Neuronal stem cell (in vitro differentiated cells): ENCODE measurements at regions not wholly inside any gene's neighbourhood (a gene's known extent, or its start where the extent isn't known, plus 50 kb on each side); places are given as distances from the start of the nearest gene placed in this dataset.

ENCODE experiments used
- DNase-seq: peaks from one replicate; pipeline ENCODE4 v3.0.0-alpha.2; 2013; ENCODE audit warnings: low spot score
- H2AFZ ChIP-seq: one replicate; pipeline ENCODE4 v1.6.1; 2013; ENCODE audit warnings: mild to moderate bottlenecking, low read length, inconsistent platforms
- H2AK5ac ChIP-seq: 2 replicates; pipeline ENCODE4 v1.6.1; 2013; ENCODE audit warnings: low read depth, mild to moderate bottlenecking, inconsistent platforms, low read length, moderate library complexity, mixed read lengths
- H2BK120ac ChIP-seq: 2 replicates; pipeline ENCODE4 v1.6.1; 2013; ENCODE audit warnings: low read depth, mild to moderate bottlenecking, inconsistent platforms, low read length, moderate library complexity, mixed read lengths
- H2BK12ac ChIP-seq: one replicate; pipeline ENCODE4 v1.6.1; 2013; ENCODE audit warnings: low read length, inconsistent platforms
- H2BK15ac ChIP-seq: 2 replicates; pipeline ENCODE4 v1.6.1; 2013; ENCODE audit warnings: mild to moderate bottlenecking, low read length, inconsistent platforms, mixed read lengths
- H2BK5ac ChIP-seq: one replicate; pipeline ENCODE4 v1.6.1; 2013; ENCODE audit warnings: inconsistent platforms, mild to moderate bottlenecking, low read length, moderate library complexity
- H3K14ac ChIP-seq: one replicate; pipeline ENCODE4 v1.6.1; 2013; ENCODE audit warnings: low read length, inconsistent platforms
- H3K18ac ChIP-seq: 2 replicates; pipeline ENCODE4 v1.6.1; 2013; ENCODE audit warnings: low read length, inconsistent platforms
- H3K23ac ChIP-seq: 2 replicates; pipeline ENCODE4 v1.6.1; 2013; ENCODE audit warnings: low read depth, mild to moderate bottlenecking, mixed read lengths, low read length, inconsistent platforms; ENCODE audit not compliant: poor library complexity
- H3K27ac ChIP-seq: replicated peaks from 3 replicates; pipeline ENCODE4 v1.5.1; 2013; ENCODE audit warnings: low read length, inconsistent platforms
- H3K27me3 ChIP-seq, 3 experiments: 2 replicates each; pipeline ENCODE4 v1.6.1; 2013; ENCODE audit warnings: low read length in 3 of 3, mild to moderate bottlenecking in 2 of 3, inconsistent platforms in 1 of 3, low read depth in 1 of 3, mixed read lengths in 1 of 3, moderate library complexity in 1 of 3; ENCODE audit not compliant: control insufficient read depth in 3 of 3, insufficient read depth in 3 of 3
- H3K36me3 ChIP-seq, 2 donors: replicated peaks in 1 of 2; 2 replicates each; pipeline ENCODE4 v1.6.1; 2013; ENCODE audit warnings: low read length in 2 of 2; ENCODE audit not compliant: control insufficient read depth in 2 of 2, insufficient read depth in 2 of 2
- H3K4ac ChIP-seq: 2 replicates; pipeline ENCODE4 v1.6.1; 2013; ENCODE audit warnings: inconsistent platforms, mild to moderate bottlenecking, low read length, moderate library complexity
- H3K4me1 ChIP-seq, 2 donors: 1 replicate in 1 of 2; 2 replicates in 1 of 2; pipeline ENCODE4 v1.6.1; 2013; ENCODE audit warnings: low read length in 2 of 2, low read depth in 1 of 2; ENCODE audit not compliant: control insufficient read depth in 2 of 2, insufficient read depth in 1 of 2
- H3K4me2 ChIP-seq: one replicate; pipeline ENCODE4 v1.6.1; 2013; ENCODE audit warnings: mild to moderate bottlenecking, low read length, inconsistent platforms; ENCODE audit not compliant: insufficient read depth, poor library complexity, severe bottlenecking
- H3K4me3 ChIP-seq, 2 donors: 2 replicates each; pipeline ENCODE4 v1.5.1; 2013; ENCODE audit warnings: low read length in 2 of 2, mild to moderate bottlenecking in 2 of 2, inconsistent platforms in 1 of 2, moderate library complexity in 1 of 2
- H3K79me1 ChIP-seq: one replicate; pipeline ENCODE4 v1.6.1; 2013; ENCODE audit warnings: low read depth, mild to moderate bottlenecking, inconsistent platforms, low read length, moderate library complexity
- H3K9ac ChIP-seq: one replicate; pipeline ENCODE4 v1.6.1; 2013; ENCODE audit warnings: mild to moderate bottlenecking, low read depth, low read length, inconsistent platforms; ENCODE audit not compliant: poor library complexity
- H3K9me3 ChIP-seq, 2 donors: replicated peaks in 1 of 2; 2 replicates each; pipeline versions ENCODE3 to v1.6.1; 2013; ENCODE audit warnings: low read length in 2 of 2, mild to moderate bottlenecking in 2 of 2, inconsistent platforms in 1 of 2, low read depth in 1 of 2, mixed read lengths in 1 of 2, moderate library complexity in 1 of 2; ENCODE audit not compliant: control insufficient read depth in 2 of 2, insufficient read depth in 1 of 2
- H4K8ac ChIP-seq: one replicate; pipeline ENCODE4 v1.6.1; 2013; ENCODE audit warnings: low read depth, mild to moderate bottlenecking, inconsistent platforms, low read length, moderate library complexity
- H4K91ac ChIP-seq: one replicate; pipeline ENCODE4 v1.6.1; 2013; ENCODE audit warnings: low read length, low read depth, mild to moderate bottlenecking, inconsistent platforms; ENCODE audit not compliant: poor library complexity
- WGBS, 2 donors: extraction: QIAGEN DNeasy Blood & Tissue Kit; methylation state at CpG; one replicate each; pipeline ENCODE4 v1.1.7; 2013; ENCODE audit warnings: missing lambda C conversion rate in 2 of 2, mixed read lengths in 1 of 2; ENCODE audit not compliant: insufficient read length in 2 of 2, insufficient replicate concordance in 1 of 2; ENCODE audit errors: extremely low coverage in 2 of 2; 5-methylcytosine and 5-hydroxymethylcytosine counted together

DNA sequence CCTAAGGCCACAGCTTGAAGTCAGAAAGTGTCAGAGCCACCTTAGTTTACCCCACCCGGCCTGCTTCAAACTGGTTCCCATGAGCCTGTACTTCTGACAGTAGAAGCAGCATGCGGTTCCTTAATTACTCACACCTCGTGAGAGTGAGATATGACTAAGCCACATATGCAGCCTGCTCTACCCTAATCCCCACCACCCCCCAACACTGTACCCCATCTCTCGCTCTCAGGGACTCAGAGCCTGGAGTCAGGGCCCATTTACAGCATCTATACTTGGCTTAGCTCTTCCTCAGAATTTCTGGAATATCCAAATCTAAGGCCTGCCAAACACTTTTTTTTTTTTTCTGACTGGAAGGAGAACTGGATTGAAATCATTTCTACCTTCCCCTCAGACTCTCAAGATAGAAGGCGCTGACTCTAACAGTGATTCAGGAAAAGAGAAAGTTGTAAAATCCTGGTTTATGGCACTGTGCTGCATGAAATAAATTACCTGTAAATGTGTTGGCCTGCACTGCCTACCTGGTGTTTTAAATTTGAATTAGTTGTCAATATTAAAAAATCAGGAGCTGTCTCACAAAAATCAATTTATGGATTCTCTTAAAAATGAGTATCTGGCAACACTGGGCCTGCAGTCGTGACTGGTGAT is 360.0 kb downstream of the RND3 start:
- no peak overlapping the region for H2BK120ac ChIP-seq
- no peaks in the 10 kb centered on the region for H3K79me1 ChIP-seq

DNA sequence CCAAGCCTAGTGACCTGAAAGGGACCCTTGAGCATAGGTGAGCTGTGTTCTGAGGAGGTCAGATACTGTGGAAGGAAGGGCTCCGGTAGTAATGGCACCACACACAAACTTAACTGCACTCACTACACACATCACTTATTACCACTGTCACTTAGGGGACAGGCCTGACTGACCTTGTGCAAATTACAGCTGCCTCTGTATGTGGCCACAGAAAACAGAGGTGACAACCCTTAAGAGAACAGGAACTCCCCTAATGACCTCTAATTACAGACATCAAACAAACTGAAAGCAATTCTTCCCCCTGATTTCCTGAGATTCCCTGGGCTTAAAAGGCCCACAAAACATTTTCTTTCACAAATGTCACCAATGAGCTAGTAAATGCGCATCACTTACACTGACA is 360.6 kb downstream of the RND3 start:
- Histone ChIP-seq H3K27ac (peak overlapping the region; percentile 22), H3K9ac (no peak overlapping the region), H3K23ac (no peak overlapping the region), H3K4ac (no peak overlapping the region), H4K8ac (no peak overlapping the region), H3K4me1 (peaks cover 14 to 16% of the 10 kb centered on the region in 2 donors), H3K9me3 (peaks cover 0 to 5% of the 10 kb centered on the region in 2 donors), H3K4me2 (no peak overlapping the region), H3K79me1 (no peaks in the 10 kb centered on the region), H2BK120ac (no peak overlapping the region), H3K36me3 (no peaks in the 10 kb centered on the region), H3K27me3 (no peaks in the 10 kb centered on the region), H2BK15ac (no peak overlapping the region), H2BK12ac (no peak overlapping the region), H2AK5ac (peak overlapping the region; percentile 49), H4K91ac (no peak overlapping the region), H3K4me3 (no peak overlapping the region), H3K14ac (no peak overlapping the region), H3K18ac (no peak overlapping the region), H2BK5ac (no peak overlapping the region), H2AFZ (no peak overlapping the region)
- no peak for DNase-seq
- WGBS, 2 donors = no CpG with 5 or more reads among the region's 2 CpGs

More for the DNA sequence above, 360.0 kb downstream of the RND3 start:
- no peak overlapping the region for H3K9ac ChIP-seq
- H3K36me3 ChIP-seq = no peaks in the 10 kb centered on the region
- H3K14ac ChIP-seq = no peak overlapping the region
- H3K4me2 ChIP-seq = no peak overlapping the region
- H3K27me3 ChIP-seq = no peaks in the 10 kb centered on the region
- no peak overlapping the region for H2AK5ac ChIP-seq
- H3K23ac ChIP-seq = no peak overlapping the region
- H3K27ac ChIP-seq = no peak overlapping the region
- no peak overlapping the region for H3K18ac ChIP-seq
- H2BK5ac ChIP-seq = no peak overlapping the region
- H3K9me3 ChIP-seq = peaks cover 0 to 5% of the 10 kb centered on the region in 2 donors
- H2AFZ ChIP-seq = no peak overlapping the region
- DNase-seq = no peak
- H4K8ac ChIP-seq = no peak overlapping the region
- H3K4me1 ChIP-seq = peaks cover 14 to 16% of the 10 kb centered on the region in 2 donors
- H2BK12ac ChIP-seq = no peak overlapping the region
- H2BK15ac ChIP-seq = no peak overlapping the region
- H3K4ac ChIP-seq = no peak overlapping the region
- no peak overlapping the region for H3K4me3 ChIP-seq
- no peak overlapping the region for H4K91ac ChIP-seq
- WGBS, 2 donors = no CpG with 5 or more reads among the region's 6 CpGs

DNA sequence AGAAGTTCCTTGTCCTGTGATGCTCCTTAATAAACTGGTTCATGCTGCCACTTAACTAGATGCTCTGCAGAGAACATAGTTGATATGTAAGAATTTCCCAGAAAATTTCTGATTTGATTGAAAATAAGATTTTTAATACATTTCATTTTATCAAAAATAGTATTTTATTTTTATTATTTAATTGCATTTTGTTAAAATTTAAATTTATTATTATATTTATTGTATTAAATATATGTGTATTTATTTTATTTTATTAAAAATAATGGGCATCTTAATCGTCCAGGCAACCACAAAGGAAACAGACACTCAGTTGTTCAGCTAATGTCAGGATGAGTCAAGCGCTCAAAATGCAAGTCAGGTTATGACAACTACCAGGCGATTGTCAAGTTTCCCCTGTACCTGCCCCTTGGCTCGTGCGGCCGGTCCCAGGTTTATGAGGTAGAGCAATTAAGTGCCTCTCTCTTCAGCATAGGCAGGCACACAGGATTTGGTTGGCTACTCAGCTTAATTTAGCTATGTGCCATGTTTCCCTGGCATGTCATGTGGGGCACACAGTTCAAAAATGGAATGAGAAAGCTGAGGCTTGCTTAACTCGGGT is 361.2 kb downstream of the RND3 start:
- no peak for DNase-seq

DNA sequence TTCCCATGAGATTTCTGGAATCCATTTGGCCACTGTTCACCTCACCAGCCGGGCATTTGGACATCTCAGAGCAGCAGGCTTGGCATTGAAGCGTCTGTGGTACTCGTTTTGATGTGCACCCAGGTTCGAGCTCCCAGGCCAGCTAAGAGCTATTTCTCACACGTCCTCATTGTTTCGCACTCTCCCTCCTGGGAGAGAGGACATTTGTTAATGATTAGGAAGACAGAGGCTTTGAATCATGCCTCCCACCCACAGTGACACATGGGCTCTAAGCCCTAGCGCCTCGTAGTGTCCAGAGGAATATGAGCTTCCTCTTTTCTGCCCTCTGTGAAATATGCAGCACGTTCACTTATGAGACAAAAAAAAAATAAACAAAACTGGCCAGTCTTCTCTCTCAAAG is 361.8 kb downstream of the RND3 start:
- Histone ChIP-seq H3K23ac (no peak overlapping the region), H3K9ac (no peak overlapping the region), H3K79me1 (no peaks in the 10 kb centered on the region), H3K4me3 (no peak overlapping the region), H3K27me3 (no peaks in the 10 kb centered on the region), H3K4me2 (no peak overlapping the region), H3K14ac (no peak overlapping the region), H3K9me3 (peaks cover 0 to 5% of the 10 kb centered on the region in 2 donors), H4K91ac (no peak overlapping the region), H2BK12ac (no peak overlapping the region), H3K18ac (no peak overlapping the region), H2AK5ac (no peak overlapping the region), H3K4me1 (peaks cover 17 to 24% of the 10 kb centered on the region in 2 donors), H2BK15ac (no peak overlapping the region), H3K4ac (no peak overlapping the region), H2AFZ (no peak overlapping the region), H4K8ac (no peak overlapping the region), H2BK5ac (no peak overlapping the region), H2BK120ac (no peak overlapping the region), H3K27ac (no peak overlapping the region), H3K36me3 (no peaks in the 10 kb centered on the region)
- DNase-seq = no peak
- no CpG with 5 or more reads among the region's 9 CpGs for WGBS, 2 donors

More for the DNA sequence above, 361.2 kb downstream of the RND3 start:
- Histone ChIP-seq H2AFZ (no peak overlapping the region), H2BK12ac (no peak overlapping the region), H4K91ac (no peak overlapping the region), H2AK5ac (peak overlapping the region; percentile 49), H3K4me1 (peaks cover 14 to 18% of the 10 kb centered on the region in 2 donors), H3K9me3 (peaks cover 0 to 5% of the 10 kb centered on the region in 2 donors), H3K36me3 (no peaks in the 10 kb centered on the region), H3K4ac (no peak overlapping the region), H3K4me2 (no peak overlapping the region), H3K27me3 (no peaks in the 10 kb centered on the region), H2BK5ac (no peak overlapping the region), H3K18ac (no peak overlapping the region), H2BK120ac (no peak overlapping the region), H2BK15ac (no peak overlapping the region), H4K8ac (no peak overlapping the region), H3K79me1 (no peaks in the 10 kb centered on the region), H3K14ac (no peak overlapping the region), H3K9ac (no peak overlapping the region), H3K27ac (peak overlapping the region; percentile 22), H3K23ac (no peak overlapping the region), H3K4me3 (no peak overlapping the region)
- no CpG with 5 or more reads among the region's 7 CpGs for WGBS, 2 donors
